Caco-2 (cell line): ENCODE measurements at regions not wholly inside any gene's neighbourhood (a gene's known extent, or its start where the extent isn't known, plus 50 kb on each side); places are given as distances from the start of the nearest gene placed in this dataset.

Experiments used
- BruUV-seq: library from RNA; stranded (reverse); fragments of 400-500 nt; replicated peaks from 2 replicates; lab custom pipeline; 2021; lab: Mats Ljungman, UMichigan
- CTCF ChIA-PET: fragments of 300-600 bp; sonication (Branson Sonifier 250); formaldehyde crosslinking; loops from one replicate; lab custom pipeline; 2022; ENCODE audit warnings: antibody characterized with exemption; lab: Charles Lee
- POLR2A ChIA-PET: fragments of 300-600 bp; sonication (Branson Sonifier 250); formaldehyde crosslinking; loops from one replicate; lab custom pipeline; 2022; ENCODE audit warnings: antibody characterized with exemption; lab: Charles Lee
- DNase-seq, 2 experiments: peaks; one replicate each; pipeline versions ENCODE4 v3.0.0 to v3.0.0-alpha.2; 2020 to 2022
- H3K27me3 ChIP-seq: replicated peaks from 2 replicates; pipeline ENCODE4 v1.6.0; 2011; ENCODE audit warnings: low read length; ENCODE audit not compliant: control insufficient read depth, insufficient read depth
- H3K36me3 ChIP-seq: 2 replicates; pipeline ENCODE4 v1.5.1; 2011; ENCODE audit warnings: low read length; ENCODE audit not compliant: control insufficient read depth, insufficient read depth
- H3K4me1 ChIP-seq: fragments of 250-450 bp; sonication (Bioruptor Pico); 2 replicates; pipeline ENCODE4 v1.5.1; 2020; ENCODE audit warnings: mild to moderate bottlenecking
- H3K4me3 ChIP-seq: 2 replicates; pipeline ENCODE4 v1.5.1; 2011; ENCODE audit warnings: low read depth, mild to moderate bottlenecking, control low read depth, low read length
- H3K9me3 ChIP-seq: fragments of 250-450 bp; sonication (Bioruptor Pico); 2 replicates; pipeline ENCODE4 v1.5.1; 2020; ENCODE audit warnings: mild to moderate bottlenecking, moderate library complexity
- H3K27ac Mint-ChIP-seq: one replicate; pipeline ENCODE4 v1.8.0; 2022; ENCODE audit warnings: mixed read lengths; ENCODE audit not compliant: unreplicated experiment
- H3K27me3 Mint-ChIP-seq: one replicate; pipeline ENCODE4 v1.8.0; 2022; ENCODE audit warnings: mixed read lengths; ENCODE audit not compliant: insufficient read depth, unreplicated experiment
- H3K36me3 Mint-ChIP-seq: one replicate; pipeline ENCODE4 v1.8.0; 2022; ENCODE audit warnings: mild to moderate bottlenecking, mixed read lengths; ENCODE audit not compliant: insufficient read depth, unreplicated experiment
- H3K4me1 Mint-ChIP-seq: one replicate; pipeline ENCODE4 v1.8.0; 2022; ENCODE audit warnings: low read depth, mixed read lengths; ENCODE audit not compliant: unreplicated experiment
- H3K4me3 Mint-ChIP-seq: one replicate; pipeline ENCODE4 v1.8.0; 2022; ENCODE audit warnings: mild to moderate bottlenecking, moderate library complexity, mixed read lengths; ENCODE audit not compliant: unreplicated experiment
- H3K9me3 Mint-ChIP-seq: one replicate; pipeline ENCODE4 v1.8.0; 2022; ENCODE audit warnings: mixed read lengths; ENCODE audit not compliant: unreplicated experiment
- CTCF ChIP-seq, 2 experiments: fragments of 200-600 bp in 1 of 2; IDR thresholded peaks; 1 replicate in 1 of 2; 2 replicates in 1 of 2; pipeline versions ENCODE4 v1.5.1 to v1.8.0; 2011 to 2022; ENCODE audit warnings: antibody characterized with exemption in 1 of 2, control low read depth in 1 of 2, inconsistent platforms in 1 of 2, low read depth in 1 of 2, low read length in 1 of 2, mild to moderate bottlenecking in 1 of 2, moderate library complexity in 1 of 2; ENCODE audit not compliant: insufficient read depth in 1 of 2, severe bottlenecking in 1 of 2, unreplicated experiment in 1 of 2
- intact Hi-C: fragments of 100-400 bp; cut with micrococcal nuclease; formaldehyde crosslinking; loops from one replicate; pipeline ENCODE4 v1.10.0; 2022; ENCODE audit not compliant: unreplicated experiment

GRCh38 chr9:100730086-100730485, 152.2 kb downstream of the CAVIN4 start:
- no TSS peak for BruUV-seq
- Histone ChIP-seq H3K36me3 (no peaks in the 10 kb centered on the region), H3K9me3 (no peaks in the 10 kb centered on the region), H3K4me1 (no peaks in the 10 kb centered on the region), H3K4me3 (no peak overlapping the region), H3K27me3 (no peaks in the 10 kb centered on the region)
- ChIA-PET POLR2A (no interaction called here), CTCF (no interaction called here)
- TF ChIP-seq CTCF (IDR thresholded peaks at IDR 0.05; ENCODE audit: insufficient read depth in 1 of 2, low read depth in 1 of 2, low read length in 1 of 2, severe bottlenecking in 1 of 2, unreplicated experiment in 1 of 2): no peak
- Mint-ChIP-seq H3K27ac (no peak overlapping the region), H3K27me3 (peaks cover 6% of the 10 kb centered on the region), H3K4me3 (no peak overlapping the region), H3K4me1 (no peaks in the 10 kb centered on the region), H3K9me3 (no peaks in the 10 kb centered on the region), H3K36me3 (no peaks in the 10 kb centered on the region)
- no peak for DNase-seq
- intact Hi-C loops: no loop called here

GRCh38 chr9:100731038-100731556, 153.2 kb downstream of the CAVIN4 start:
- no peak overlapping the region for H3K4me3 ChIP-seq
- no peaks in the 10 kb centered on the region for H3K9me3 Mint-ChIP-seq
- no peak for TF ChIP-seq CTCF (IDR thresholded peaks at IDR 0.05; ENCODE audit: insufficient read depth in 1 of 2, low read depth in 1 of 2, low read length in 1 of 2, severe bottlenecking in 1 of 2, unreplicated experiment in 1 of 2)
- H3K27ac Mint-ChIP-seq: no peak overlapping the region
- H3K27me3 Mint-ChIP-seq: peaks cover 6% of the 10 kb centered on the region
- H3K27me3 ChIP-seq: no peaks in the 10 kb centered on the region
- no peak for DNase-seq
- no peak overlapping the region for H3K4me3 Mint-ChIP-seq
- no TSS peak for BruUV-seq
- ChIA-PET CTCF (no interaction called here), POLR2A (no interaction called here)
- H3K36me3 ChIP-seq: no peaks in the 10 kb centered on the region
- H3K9me3 ChIP-seq: no peaks in the 10 kb centered on the region
- H3K36me3 Mint-ChIP-seq: no peaks in the 10 kb centered on the region
- H3K4me1 Mint-ChIP-seq: no peaks in the 10 kb centered on the region
- H3K4me1 ChIP-seq: no peaks in the 10 kb centered on the region
- intact Hi-C loops: no loop called here

- intact Hi-C loops: no loop called here
- Histone ChIP-seq H3K4me3 (no peak overlapping the region), H3K36me3 (no peaks in the 10 kb centered on the region), H3K27me3 (no peaks in the 10 kb centered on the region), H3K9me3 (no peaks in the 10 kb centered on the region), H3K4me1 (no peaks in the 10 kb centered on the region)
- BruUV-seq: no TSS peak
- Mint-ChIP-seq H3K36me3 (no peaks in the 10 kb centered on the region), H3K4me3 (no peak overlapping the region), H3K4me1 (no peaks in the 10 kb centered on the region), H3K9me3 (no peaks in the 10 kb centered on the region), H3K27me3 (peaks cover 6% of the 10 kb centered on the region), H3K27ac (no peak overlapping the region)
- CTCF ChIA-PET: no interaction called here
- POLR2A ChIA-PET: no interaction called here
- no peak for DNase-seq
- no peak for TF ChIP-seq CTCF (IDR thresholded peaks at IDR 0.05; ENCODE audit: insufficient read depth in 1 of 2, low read depth in 1 of 2, low read length in 1 of 2, severe bottlenecking in 1 of 2, unreplicated experiment in 1 of 2)
Measured at GRCh38 chr9:100731557-100731956, 153.7 kb downstream of the CAVIN4 start.
